ENCODE measurements at regions not wholly inside any gene's neighbourhood (a gene's known extent, or its start where the extent isn't known, plus 50 kb on each side); places are given as distances from the start of the nearest gene placed in this dataset.
"Not testable (repeated sequence)": the region's sequence is repeated elsewhere in the genome, so short reads cannot be mapped to it uniquely, and the experiment has no call there.

DNA sequence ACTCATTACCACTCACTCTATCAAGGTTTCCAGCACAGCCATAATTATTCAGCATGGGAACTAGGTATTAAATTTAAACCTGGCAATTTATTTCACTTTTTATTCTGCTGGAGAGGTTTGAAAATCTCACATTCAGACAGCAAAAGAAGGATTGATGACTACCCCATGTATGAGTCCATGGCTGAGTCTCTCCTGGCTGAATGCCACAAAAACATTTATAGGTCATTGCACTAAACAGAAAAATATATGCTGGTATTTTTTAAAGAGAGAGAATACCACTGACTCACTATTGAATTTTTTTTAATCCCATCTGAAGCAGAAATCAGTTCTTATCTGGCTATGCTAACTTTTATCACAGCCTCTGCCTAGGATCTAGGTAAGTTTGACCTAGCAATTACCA lies 336.3 kb downstream of the PPP1R3A start:
- DNase-seq, result no peak

DNA sequence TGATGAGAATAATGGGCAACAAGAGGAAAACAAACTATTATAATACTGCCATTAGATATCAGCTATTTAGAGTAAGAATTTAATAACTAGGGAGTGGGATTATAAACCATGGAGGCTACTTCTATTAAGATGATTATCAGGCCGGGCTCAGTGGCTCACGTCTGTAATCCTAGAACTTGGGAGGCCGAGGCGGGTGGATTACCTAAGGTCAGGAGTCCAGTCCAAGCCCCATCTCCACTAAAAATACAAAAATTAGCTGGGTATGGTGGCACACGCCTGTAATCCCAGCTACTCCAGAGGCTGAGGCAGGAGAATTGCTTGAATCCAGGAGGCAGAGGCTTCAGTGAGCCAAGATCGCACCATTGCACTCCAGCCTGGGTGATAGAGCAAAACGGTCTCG lies 355.6 kb downstream of the PPP1R3A start:
- DNase-seq, result not testable (repeated sequence)

DNA sequence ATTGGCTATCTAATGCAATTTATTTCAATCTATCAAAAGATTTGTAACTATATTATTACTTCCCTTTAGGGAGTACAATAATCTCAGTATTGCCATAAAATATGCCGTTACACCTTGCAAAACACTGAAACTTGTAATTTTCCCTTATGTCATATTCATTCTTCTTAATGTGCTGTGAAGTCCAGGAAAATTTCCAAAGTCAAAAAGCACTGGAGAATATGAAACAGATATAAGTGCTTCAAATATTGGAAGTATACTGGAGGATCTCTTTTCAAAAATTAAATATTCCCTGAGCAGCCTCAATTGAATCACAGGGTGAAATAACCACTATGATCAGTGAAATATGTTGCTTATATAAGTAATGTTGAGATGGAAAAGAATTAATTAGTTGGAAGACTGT lies 356.0 kb downstream of the PPP1R3A start:
- no peak for DNase-seq

DNA sequence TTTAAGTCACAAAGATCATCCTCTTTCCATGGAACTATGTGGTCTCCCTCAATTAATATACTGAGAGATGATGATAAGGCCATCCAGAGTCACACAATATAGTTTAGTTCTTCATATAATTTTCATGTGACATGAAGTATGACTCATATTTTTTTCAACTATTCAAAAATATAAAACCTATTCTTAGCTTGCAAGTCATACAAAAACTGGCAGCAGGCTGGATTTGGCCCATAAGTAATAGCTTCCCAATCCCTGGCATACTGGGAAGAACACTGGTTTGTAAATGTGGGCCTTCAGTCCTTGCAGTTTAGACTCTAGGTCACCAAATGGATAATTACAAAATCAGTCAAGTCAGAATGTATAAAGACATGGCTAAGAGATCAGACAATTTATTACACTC lies 356.6 kb downstream of the PPP1R3A start:
- DNase-seq, result no peak

DNA sequence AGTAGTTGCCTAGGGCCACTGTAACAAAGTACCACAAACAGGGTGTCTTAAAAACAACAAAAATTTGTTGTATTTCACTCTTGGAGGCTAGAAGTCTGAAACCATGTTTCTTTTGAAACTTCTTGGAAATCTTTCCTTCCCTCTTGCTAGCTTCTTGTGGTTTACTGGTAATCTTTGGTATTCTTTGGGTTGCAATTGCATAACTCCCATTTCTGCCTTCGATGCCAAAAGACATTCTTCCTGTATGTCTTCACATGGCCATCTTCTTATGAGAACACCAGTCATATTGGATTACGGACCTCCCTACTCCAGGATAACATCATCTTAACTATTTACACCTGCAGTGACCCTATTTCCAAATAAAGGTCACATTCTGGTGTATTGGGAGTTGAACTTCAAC lies 357.4 kb downstream of the PPP1R3A start:
- no peak for DNase-seq

DNA sequence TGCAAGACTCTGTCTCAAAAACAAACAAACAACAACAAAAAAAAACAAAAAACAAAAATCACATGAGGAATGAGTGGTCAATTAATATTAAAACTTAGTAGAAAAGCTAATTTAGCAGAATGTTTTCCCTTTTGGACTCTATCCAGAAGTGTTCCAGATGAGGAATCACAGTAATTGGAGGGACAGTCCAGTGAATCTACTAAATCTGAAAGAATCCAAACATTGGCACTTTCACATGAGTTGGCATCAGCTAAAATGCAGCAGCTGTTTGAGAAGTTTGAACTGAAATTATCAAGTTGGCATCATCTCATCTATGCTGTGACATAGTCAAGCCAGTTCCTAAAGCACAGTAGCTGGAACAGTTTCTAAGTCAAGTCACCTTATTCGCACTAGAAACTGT lies 367.8 kb downstream of the PPP1R3A start:
- DNase-seq, result no peak

DNA sequence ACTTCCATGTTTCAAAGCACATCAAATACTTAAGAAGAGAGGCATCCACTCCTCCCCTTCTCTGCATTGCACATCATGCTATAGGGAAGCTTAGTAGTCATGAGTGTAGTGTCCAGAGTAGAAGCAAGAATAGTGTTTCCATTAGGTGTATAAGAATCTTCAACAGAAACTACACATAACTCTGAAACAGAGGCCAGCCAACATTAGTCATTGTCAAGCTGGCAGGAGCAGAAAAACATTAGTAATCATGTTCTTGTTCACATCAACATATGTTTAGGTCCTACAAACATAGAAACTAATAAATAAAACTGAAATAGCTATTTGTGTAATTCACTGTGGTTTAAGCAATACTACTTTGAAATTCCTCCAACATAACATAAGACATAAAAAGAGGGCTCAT lies 370.2 kb downstream of the PPP1R3A start:
- DNase-seq, result no peak

DNA sequence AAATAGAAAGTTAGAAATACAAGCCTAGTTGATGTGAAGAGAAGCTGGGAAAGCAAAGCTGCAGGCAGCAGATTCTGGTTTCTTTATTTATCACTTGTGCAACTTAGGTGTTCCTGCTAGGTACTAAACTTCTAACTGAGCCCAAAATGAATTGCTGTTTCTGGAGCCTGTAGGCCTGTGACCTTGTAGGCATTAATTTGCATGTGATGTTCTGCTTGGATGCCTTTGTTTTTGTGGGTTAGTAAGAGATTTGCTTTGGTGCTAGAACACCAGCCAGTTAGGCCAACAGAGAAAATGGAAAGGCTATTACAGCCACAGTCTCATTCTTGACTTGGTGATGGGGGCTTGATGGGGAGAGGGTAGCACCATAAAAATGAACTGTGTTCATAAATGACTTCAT lies 370.7 kb downstream of the PPP1R3A start:
- DNase-seq, result no peak

DNA sequence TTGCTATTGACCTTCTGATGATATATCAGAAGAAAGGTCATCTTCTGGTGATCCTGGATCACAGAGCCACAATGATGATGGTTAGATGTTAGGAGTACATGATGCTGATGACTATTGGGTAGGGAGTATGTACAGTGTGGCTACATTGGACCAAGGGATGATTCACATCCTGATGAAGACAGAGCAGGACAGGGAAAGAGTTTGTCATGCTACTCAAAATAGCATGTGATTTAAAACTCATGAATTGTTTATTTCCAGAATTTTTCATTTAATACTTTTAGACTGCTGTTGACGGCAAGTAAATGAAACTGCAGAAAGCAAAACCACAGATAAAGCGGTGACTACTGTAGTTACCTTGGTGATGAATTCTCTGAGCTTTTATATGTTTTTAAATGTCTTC lies 397.3 kb downstream of the PPP1R3A start:
- no peak for DNase-seq

DNA sequence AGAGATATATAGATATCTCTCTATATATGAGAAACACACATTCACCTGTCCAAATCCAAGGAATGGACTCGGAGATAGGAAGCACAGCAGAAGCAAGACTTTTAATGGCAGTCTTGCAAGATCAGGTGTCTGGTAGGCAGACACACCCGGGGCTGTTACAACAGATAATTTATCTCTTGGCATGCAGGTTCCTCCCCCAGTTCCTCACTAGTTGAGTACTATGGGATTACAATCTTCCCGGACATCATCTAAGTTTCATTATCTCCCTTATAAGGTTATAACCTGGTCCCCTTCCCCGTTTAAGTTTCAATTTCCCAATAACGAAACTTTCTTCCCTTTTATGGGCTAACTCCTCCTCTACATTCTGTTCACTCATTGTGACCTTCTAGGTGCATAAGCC lies 399.3 kb downstream of the PPP1R3A start:
- DNase-seq, result no peak

DNA sequence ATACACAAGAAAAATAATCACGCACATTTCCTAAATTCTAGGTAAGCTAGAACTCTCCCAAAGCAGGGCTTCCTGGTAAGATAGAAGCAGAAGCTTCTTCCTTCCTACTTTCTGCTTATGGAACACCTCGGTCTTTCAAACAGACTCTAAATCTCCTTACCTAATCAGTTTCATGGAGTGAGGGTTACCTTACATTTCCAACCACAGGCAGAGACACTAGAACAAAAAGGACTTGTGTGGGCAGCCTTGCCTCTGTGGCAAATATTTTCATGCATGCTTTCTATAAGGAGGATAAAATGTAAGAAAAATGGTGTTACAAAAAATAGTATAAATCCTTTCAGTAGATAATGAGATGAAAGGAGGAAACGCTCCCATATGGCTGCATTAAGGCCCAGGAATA lies 386.3 kb upstream of the SMIM30 start:
- DNase-seq, result no peak

DNA sequence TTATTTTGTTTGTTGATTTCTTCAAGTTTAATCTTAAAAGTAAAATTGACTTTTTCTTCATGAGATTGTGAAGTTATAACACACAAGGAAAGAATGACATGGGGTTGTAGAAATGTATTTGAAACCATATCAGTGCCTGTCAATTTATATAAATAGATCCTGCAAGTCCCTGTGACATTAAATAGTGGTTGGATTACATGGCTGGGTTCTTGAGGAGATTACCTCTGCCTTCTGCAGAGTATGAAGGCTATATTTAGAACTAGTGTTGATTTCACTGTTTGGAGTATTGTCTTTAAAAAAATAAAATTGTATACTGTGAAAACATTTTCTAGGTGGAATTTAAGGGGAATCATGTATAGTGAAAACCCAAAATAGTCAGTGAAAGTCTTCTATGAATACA lies 385.8 kb upstream of the SMIM30 start:
- DNase-seq, result no peak

DNA sequence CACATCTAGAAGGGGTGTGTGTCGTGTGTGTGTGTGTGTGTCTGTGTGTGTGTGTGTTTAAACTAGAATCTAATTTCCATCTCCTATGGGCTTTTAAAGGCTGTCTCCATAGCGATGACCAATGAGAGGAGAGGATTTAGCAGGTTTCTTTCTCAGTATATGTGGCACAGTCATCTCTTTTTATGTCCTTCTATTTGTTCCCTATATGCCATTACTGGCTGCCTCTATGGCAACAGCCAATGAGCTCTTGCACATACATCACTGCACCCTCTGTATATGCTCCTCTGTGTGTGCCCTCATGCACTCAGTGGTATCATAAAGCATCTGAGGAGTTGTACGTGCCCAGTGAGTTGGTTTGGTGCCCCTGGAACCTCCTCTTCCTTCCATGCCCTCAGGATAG lies 378.2 kb upstream of the SMIM30 start:
- DNase-seq, result not testable (repeated sequence)

DNA sequence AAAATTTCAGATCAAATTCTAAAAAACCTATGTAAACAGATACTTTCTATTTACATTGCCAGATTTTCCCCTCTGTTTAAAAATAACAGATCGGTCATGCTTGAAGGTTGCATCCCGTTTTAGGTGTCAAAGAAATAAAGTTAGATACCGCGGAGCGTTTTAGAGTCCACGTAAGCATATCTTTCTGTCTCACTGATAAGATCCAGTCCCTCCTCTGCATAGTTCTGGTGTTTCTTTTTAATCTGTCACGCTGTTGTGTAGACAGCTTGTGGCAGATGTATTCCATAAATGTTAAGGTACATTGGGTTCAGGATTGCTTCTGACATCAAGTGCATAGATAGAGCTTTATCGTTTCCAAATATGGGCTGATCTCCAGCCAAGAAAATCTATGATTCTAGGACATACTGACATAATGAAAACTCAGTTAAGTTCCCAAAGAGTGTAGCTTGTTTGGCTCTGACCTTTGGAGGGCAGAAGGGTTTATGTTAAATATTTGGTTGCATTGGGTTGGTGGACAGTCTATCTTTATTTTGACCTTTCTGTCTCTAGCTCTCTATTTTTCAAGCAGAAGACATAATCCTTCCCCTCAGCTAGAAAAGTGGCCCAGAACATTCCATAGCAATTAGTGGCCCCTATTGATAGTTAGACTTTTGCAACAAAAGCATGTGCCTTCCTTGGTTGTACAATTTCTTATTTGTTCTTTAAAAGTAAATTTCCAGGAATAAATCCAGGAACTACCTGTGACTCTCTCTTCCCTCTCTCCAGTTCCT lies 376.6 kb upstream of the SMIM30 start:
- DNase-seq, result not testable (repeated sequence)

DNA sequence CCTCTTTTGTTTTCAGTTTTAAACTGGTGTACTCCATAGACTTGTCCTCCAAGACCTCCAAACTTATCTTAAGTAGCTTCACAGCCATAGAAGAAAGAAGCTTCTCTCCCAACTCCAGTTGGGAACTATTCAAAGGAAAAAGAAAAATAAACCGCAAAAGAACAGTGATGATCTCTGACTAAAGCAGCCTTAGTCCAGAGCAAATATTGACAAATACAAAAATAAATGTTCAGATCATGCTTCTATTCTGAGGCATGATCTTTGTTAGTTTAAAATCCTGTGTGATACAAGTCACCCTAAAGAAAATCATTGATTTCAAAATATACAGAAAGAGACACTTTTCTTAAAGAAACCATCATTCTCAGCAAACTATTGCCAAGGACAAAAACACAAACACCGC lies 373.0 kb upstream of the SMIM30 start:
- DNase-seq, result no peak

DNA sequence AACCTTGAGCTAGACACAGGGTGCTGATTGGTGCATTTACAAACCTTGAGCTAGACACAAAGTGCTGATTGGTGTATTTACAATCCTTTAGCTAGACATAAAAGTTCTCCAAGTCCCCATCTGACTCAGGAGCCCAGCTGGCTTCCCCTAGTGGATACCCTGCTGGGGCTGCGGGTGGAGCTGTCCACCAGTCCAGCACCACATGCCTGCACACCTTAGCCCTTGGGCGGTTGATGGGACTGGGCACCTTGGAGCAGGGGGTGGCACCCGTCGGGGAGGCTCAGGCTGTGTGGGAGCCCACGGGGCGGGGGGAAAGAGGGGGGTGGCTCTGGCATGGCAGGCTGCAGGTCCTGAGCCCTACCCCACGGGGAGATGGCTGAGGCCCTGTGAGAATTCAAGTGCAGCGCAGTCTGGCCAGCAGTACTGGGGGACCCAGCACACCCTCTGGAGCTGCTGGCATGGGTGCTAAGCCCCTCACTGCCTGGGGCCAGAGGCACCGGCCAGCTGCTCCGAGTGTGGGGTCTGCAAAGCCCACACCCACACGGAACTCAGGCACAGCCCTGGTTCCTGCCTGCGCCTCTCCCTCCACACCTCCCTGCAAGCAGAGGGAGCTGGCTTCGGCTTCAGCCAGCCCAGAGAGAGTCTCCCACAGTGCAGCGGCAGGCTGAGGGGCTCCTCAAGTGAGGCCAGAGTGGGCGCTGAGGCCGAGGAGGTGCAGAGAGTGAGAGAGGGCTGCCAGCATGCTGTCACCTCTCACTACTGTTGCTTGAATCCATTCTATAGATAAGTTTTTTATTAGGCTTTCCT lies 369.8 kb upstream of the SMIM30 start:
- no peak for DNase-seq

DNA sequence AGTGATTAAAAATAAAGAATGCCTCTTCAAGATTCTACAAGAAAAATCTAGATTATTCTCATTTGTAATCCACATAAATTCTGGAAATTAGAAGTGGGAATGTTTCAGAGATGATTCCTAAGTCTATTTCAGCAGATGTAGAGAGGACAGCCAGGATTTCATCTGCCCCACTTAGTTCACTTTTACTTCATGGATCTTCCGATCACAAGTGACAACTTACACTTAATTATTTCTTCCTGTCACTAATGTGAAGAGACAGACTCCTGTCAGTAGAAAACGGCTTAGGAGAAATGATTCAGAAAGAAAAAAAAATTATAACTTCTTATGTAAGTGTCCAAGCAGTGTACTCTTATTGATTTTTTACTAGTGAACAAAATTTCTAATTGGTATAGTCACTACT lies 368.2 kb upstream of the SMIM30 start:
- DNase-seq, result no peak

DNA sequence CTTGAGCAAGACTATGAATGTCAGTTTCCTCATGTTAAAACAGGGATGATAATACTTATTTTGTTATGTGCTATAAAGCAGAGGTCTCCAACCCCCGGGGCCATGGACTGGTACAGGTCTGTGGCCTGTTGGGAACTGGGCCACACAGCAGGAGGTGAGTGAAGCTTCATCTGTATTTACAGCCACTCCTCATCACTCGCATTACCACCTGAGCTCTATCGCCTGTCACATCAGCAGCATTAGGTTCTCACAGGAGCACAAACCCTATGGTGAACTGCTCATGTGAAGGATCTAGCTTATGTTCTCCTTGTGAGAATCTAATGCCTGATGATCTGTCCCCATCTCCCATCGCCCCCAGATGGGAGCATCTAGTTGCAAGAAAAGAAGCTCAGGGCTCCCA lies 365.3 kb upstream of the SMIM30 start:
- no peak for DNase-seq

DNA sequence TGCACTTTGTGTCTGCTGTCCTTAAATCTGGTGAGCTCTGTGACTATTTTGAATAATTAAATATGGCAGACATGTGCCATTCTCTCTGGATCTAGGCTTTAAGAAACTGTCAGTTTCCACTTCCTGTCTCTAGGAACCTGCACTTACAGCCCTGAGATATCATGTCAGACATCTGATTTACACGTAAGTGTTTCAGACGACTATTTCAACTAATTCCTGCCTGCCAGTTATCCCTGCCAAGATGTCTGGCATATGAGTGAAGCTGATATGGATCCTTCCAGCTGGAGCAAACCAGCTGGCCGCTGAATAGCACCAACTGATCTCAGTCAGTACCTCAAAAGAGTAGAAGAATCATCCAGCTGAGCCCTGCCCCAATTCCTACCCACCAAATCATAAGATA lies 362.2 kb upstream of the SMIM30 start:
- no peak for DNase-seq

DNA sequence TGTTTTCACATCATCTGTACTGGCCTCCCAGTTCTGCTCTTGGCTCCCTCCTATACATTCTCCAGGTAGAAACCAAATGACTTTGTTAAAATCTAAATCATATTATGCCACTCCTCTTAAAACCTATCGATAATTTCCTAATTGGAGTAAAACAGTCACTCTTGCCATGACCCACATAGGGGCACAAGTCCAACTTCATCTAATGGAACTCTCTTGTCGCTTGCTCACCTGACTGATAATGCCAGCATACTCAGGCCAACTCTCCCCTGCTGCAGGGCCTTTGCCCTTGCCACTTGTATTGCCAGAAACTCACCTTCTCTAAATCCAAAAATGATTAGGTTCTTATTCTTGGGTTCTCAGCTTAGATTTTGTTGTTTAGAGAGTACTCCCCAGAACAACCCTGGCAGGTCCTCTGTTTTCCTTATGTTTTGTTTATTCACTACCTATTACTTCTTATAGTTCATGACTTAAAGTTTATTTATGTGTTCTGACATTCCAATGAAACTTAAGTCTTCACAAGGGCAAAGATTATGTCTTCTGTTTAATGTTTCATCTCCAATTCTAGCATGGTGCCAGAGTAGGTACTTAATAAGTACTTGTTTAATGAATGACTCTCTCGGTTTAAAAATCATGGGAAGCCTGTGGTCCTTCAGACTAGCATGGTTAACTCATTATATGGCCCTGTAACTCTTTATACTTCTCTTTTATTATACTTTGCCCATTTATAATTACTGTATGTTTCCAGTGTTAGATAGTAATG lies 345.9 kb upstream of the SMIM30 start:
- no peak for DNase-seq

DNA sequence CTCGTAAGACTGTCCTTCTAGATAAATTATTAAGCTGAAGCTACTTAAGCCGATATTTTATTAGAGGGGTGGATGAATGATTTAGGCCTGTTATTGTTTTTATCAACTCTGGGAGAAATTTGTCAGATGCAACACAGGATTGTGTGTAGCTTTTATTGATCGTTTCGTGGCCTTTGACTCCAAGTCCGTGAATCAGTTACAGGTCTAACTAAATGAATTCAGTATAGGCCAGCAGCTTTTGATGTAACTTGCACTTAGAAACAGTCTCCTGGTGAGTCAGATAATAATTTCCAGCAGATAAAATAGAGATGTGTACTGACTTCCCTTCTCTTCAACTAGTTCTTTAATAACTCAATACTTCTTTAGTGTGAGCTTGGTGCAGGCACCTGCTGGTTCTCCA lies 341.7 kb upstream of the SMIM30 start:
- no peak for DNase-seq

DNA sequence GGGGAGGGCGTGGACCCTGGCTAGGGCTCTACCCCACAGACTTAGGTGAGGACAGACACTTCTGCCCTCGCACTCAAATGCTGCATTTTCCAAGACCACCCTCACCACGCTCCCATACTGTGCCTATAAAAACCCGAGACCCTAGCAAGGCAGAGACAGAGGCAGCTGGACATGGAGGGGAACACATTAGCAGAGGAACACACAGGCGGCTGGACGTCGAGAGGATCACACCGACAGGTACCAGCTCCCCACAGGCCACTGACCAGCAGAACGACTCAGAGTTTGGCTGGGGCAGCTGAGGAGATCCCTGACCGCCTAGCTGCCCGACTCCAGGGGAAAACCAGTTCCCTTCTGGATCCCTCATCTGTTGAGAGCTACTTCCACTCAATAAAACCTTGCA lies 338.2 kb upstream of the SMIM30 start:
- no peak for DNase-seq

DNA sequence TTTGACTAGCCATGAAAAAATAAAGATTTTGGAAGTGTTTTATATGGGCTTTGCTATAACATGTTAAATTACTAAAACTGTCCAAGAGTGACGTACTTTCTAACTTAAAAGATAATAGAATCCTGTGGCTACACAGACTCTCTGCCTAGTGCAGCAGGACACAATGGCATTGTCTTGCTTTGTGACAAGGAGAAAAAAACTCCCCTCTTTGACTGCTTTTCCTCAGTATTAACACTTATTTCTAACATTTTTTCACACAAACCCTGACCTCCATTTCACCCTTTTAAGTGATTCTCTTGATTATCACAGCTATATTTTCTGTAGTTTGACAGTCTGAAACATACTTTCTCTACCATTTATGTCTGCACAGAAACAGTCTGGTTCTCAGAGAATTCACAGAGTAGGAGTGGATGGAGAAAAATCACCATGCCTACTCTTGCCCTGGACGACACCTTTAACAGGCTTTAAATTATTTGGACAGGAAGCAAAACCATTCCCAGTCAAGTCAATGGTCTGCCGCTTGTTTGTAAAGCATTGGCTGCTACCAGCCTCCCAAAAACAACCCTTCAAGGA lies 336.3 kb upstream of the SMIM30 start:
- DNase-seq, result no peak

DNA sequence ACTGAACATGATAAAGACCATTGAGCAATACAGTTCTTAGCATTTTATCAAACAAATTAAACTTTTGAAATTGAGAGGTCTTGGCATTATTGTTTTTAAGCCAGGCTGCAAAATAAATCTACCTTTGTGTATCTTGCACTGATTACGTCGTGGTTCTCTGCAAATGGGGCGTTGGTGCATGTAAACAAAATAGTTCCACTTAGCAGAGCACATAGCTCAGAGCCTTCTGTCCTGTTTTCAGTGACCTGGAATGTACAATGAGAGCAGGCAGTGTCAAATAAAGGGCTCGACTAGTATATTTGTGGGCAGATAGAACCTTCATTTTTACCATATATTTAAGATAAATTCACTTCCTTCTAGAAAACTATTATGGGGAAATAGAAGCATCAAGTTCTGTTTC lies 333.9 kb upstream of the SMIM30 start:
- no peak for DNase-seq

Data from activated CD4-positive, alpha-beta T cell treated with anti-CD3 and anti-CD28 coated beads, Interleukin-10, Interleukin-2, amounts not matched to agents 100 ng/mL and 50 ng/mL, durations not matched to agents 16 hours and 8 hours (primary cell).